HG02943 (cell line): ENCODE measurements at regions not wholly inside any gene's neighbourhood (a gene's known extent, or its start where the extent isn't known, plus 50 kb on each side); places are given as distances from the start of the nearest gene placed in this dataset.

Experiments
- ATAC-seq: cut with Tn5 transposase; IDR thresholded peaks from one replicate; pipeline ENCODE4 v1.9.1; 2021; ENCODE audit warnings: mild to moderate bottlenecking, low read depth, moderate library complexity; ENCODE audit not compliant: unreplicated experiment

GRCh38 chr5:158096835-158097234, 237.9 kb upstream of the CLINT1 start:
- ATAC-seq: no peak

DNA sequence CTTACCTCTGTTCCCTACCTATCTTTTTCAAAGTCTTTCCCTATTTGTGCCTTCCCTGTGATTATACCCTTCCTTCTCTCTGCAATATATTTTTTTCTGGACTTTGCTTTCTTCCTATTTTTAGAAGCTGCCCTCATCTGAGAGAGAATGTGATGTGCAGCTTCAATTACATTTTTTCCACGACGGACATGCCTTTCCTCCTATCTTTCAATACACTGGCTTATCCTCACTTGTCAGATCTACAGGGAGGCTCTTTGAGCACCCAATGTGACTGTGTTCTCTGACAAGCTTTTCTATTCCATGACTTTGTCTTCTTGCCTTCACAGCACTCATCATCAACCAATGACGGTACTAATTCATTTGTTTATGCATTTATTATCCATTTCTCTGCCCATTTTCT, 227.9 kb upstream of the CLINT1 start:
- no peak for ATAC-seq

DNA sequence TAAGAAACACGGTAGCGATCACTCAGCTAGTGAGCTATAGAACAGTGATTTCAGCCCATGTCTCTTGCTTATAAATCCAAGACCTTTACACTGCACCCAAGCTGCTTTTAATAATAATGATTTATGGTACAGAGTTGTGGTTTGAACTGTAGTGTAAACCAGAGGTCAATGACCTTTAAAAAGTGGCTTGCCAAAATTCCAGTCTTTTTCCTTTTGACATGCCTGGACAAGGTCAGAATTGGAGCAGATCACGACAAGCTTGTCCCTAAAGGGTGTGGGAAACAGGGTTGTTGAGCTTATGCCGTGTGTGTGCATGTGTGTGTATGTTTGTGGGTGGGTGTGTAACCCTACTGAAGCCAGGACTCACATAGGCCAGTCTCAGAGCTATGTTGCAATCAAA, 225.3 kb upstream of the CLINT1 start:
- no peak for ATAC-seq

DNA sequence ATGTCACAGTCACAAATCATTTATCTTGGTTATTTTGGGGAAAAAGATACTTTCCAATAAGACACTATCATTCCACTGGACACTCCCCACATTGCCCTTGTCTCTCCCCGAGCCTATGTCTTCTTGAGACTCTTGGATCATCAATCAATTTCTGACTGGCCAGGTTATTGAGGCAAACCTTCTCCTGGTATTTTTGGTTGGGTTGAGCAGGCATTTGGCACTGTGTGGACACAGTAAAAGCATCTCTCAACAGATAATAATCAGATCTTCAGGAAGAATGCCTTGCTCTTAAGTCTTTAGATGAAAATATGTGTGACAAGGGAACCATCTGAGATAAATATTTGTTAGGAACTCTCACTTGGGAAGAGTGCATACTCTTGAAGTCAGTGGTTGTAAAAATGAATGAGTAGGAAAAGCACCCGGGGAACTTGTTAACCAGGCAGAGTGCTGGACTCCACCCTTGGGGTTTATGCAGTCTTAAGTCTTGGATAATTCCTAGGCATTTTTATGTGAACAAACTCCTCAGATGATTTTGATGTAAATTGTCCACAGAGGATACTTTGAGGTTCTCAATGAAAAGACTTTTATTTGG, 223.8 kb upstream of the CLINT1 start:
- no peak for ATAC-seq

DNA sequence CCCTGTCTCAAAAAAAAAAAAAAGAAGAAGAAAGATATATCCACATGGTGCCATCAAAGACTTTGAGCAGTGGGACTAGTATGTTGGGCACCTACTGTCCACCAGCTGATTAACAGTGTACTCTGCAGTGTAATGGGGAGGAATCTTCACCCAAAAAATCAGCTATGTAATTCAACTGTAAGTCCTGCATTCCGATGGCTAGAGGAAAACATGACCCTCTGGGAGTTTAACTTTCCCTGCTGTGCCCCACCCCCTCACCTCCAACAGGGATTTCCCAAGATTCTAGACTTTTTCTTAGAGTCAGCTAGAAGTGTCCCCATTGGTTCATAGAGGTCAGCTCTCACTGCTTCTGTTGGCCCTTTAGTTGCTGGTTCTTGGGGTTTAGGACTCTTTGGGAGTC, 221.2 kb upstream of the CLINT1 start:
- ATAC-seq: no peak

DNA sequence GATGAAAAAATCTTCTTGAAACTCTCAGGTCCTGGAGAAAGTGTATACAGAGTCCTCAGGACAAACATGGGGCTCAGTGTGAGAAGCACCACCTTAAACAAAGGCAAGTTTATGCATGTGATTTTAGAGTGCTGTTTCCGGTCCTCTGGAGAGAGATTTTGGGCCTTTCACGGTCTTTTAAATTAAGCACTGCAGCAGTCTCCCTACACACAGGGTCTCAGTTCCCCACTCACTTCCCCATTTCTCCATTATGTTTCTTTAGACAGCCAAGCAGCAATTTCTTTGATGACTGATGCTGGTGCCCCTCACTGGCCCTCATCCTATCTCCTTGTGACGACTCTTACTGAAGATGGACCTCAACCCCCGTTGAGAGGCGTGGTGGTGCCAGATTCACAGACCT, 220.2 kb upstream of the CLINT1 start:
- ATAC-seq: no peak

DNA sequence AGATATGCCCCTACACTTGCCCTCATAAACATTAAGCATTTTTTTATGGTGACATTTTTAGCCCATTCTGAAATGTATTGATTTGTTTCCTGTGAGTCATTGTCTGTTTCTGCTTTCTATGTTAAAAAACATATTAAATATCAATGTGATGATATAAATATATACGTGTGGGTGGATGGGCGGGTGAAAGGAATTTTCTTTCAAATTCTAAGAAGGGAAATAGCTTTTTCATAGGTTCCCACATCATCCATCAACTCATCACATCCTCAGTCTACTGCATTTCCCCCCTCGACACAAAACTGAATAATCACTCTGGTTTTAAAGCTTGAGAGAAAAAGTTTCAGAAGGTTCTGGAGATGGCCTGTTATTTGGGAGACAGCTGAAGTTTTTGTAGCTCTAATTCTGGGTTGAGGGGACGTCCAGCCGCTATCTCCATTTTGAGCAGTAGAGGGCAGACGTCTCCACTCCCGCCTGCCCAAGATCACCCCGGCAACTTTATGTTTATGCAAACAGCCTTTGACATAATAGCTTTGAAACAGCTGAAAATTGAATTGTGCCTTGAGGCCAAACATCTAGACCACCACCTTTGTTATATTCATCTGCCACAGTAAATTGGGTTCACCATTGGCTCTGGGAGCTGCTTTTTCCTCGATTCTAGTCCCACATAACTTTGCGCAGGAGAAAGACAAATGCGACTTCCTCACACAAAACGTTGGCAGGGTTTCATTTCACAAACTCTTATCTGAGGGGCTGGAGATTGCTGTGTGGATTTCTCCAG, 216.2 kb upstream of the CLINT1 start:
- ATAC-seq: no peak

GRCh38 chr5:158074597-158074991, 215.6 kb upstream of the CLINT1 start:
- no peak for ATAC-seq

DNA sequence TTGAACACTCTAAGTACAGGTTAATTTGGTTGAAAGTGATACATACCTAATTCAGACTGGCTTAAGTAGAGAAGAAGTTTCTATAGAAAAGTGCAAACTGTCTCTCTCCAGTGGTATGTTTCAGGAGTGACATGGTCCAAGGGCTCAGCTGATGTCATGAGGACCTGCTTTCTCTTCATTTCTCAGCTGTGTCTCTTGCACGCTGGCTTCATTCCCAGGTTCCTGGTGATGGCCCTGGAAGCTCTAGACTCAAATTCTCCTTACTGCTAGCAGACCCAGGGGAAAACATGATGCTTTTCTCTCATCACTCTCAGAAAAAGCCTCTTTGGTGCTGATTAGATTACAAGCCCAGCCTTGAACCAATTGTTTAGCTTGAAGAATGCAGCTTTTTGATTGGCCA, 211.9 kb upstream of the CLINT1 start:
- no peak for ATAC-seq

GRCh38 chr5:158069838-158070237, 210.9 kb upstream of the CLINT1 start:
- no peak for ATAC-seq

DNA sequence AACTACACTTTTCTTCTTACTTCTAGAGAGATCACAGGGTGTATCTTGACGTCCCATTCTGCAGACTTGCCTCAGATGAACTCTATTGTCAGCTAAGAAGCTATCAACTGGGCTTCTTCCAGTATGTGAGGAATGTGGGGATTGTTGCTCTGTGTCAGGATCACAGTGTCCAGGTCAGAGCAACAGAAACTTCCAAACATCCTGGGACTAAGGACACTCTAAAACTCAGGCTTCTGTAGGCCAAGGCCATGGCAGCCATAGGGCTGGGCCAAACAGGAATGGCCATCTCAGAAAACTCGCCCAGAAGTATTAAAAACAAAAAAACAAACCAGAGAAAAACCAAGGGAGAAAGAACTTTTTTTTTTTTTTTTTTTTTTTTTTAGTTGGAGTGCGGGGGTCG, 210.0 kb upstream of the CLINT1 start:
- ATAC-seq: no peak

GRCh38 chr5:158066076-158066475, 207.1 kb upstream of the CLINT1 start:
- ATAC-seq: no peak

- no peak for ATAC-seq
Measured at GRCh38 chr5:158064334-158065123, 205.6 kb upstream of the CLINT1 start.

DNA sequence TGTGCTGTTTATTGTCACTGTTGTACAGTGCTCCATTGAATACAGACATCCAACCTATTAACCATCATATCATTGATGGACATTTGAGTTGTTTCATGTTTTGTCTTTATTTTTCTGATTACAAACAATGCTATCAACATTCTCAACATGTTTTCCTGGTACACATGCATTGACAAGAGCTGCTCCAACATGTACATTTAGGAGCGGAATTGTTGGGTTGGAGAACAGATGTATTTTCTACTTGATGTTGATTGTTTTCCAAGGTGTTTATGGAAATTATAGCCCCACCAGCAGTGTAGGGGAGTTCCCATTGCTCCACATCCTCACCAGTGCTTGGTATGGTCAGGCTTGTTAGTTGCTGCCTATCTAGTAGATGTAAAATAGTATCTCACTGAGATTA, 204.1 kb upstream of the CLINT1 start:
- no peak for ATAC-seq

DNA sequence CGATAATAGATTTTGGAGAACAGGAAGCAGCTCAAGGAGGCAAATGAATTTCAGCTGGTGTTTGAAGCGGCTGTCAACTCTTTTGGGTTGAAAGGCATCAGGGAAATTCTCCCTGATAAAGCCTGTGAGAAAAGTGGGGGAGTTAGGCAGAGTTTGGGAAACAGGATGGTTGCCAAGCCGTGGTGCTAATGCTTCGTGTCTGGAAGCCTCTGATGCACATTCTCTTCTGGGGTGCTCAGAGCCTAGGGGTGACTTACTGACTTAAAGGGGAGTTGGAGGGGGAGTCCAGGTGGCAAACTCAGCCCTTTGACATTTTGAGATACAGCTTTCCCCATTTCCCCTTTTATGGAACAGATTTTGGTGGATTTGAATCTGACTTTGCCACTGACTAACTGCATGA, 202.5 kb upstream of the CLINT1 start:
- ATAC-seq: no peak

DNA sequence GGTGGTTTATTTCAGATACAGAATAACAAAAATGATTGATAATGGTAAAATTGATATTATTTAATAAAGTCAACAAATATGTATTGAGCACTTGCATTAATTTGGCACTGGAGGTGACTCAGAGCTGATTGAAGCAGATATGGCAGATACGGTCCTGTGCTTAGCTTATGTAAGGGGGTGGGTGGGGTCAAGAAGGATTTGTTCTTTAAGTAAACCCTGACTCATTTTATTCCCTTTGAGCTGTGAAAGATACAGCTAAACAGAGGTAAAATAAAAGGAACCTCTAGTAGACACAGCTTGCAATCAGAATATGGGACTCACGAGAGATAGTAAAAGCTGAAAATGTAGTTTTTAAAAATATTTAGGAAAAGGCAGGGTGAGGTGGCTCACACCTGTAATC, 201.3 kb upstream of the CLINT1 start:
- no peak for ATAC-seq

- no peak for ATAC-seq
Measured at GRCh38 chr5:158058208-158059120, 199.5 kb upstream of the CLINT1 start.

GRCh38 chr5:158056130-158056825, 197.3 kb upstream of the CLINT1 start:
- no peak for ATAC-seq

DNA sequence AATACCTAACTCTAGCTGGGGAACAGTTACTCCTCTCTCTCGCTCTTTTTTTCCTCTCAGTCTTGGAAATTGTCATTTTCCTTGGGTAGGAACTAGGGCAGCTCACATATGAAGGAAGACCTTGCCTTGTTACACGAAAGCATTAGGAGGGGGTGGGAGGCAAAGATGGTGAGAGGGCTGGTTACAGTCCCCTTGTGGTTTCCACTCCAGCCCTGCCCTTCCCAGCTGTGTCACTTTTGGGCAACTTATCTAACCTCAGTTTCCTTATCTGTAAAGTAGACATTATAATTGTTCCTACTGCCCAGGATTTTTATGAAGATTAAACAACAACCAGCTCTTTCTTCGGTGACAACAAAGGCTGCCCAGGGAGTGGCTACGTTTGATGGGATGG, 196.2 kb upstream of the CLINT1 start:
- no peak for ATAC-seq
